ENCODE measurements at regions not wholly inside any gene's neighbourhood (a gene's known extent, or its start where the extent isn't known, plus 50 kb on each side); places are given as distances from the start of the nearest gene placed in this dataset.
A peak's percentile ranks its signal among the peaks of the same experiment; 100 is the strongest.

- DNase-seq: no peak
Observed at GRCh38 chr2:120554625-120555032, 181.0 kb upstream of the GLI2 start.

GRCh38 chr2:120555092-120555491, 180.6 kb upstream of the GLI2 start:
- DNase-seq: no peak

GRCh38 chr2:120556911-120557310, 178.8 kb upstream of the GLI2 start:
- no peak for DNase-seq

- no peak for DNase-seq
Observed at GRCh38 chr2:120558847-120559246, 176.8 kb upstream of the GLI2 start.

GRCh38 chr2:120559401-120559800, 176.3 kb upstream of the GLI2 start:
- no peak for DNase-seq

DNA sequence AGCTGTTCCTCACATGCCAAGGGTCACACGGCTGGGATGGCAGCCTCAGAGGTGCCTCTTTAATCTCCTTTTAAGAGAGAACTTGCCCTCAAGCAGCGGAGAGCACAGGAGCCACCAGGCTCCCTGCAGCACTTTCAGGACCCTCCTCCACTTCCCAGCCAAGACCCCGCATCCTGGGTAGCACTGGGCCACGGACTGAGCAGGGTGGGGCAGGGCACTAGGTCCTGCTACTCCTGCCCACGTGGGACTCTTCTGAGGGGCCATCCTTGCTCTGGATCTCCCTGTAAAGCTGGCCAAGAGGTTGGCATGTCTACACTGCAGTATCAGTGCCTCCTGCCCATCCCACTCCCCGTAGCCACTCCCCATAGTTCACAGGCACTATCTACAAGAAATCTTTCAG, 175.3 kb upstream of the GLI2 start:
- DNase-seq: no peak

DNA sequence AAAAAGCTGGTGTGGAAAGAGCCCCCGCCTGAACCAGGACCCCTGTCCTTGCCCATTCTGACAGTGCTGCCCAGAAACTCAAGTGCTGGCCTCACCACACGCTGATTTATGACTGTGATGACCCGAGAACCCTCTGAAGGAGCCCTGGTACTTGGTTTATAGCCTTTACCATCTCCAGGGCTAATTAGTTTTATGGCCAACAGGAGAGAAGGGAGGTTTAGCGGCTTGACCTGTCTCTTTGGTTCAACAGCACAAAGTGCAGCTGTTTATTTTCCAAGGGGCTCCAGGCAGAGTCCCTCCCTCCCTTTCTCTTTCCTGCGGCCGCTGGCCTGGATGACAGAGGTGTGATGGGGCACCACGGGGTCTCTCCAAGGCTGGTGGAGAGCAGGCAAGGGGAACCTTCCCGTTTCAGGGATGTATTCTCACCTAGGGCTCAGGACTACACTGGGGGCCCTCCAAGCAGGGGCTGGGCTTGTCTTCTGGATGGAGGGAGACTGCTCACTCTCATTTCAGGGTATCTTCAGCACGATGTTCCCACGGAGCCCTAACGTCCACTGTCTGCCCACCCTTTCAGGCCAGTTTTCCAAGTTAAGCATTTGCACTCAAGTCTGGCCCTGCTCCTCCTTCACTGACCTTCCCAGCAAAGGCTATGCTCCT, 174.2 kb upstream of the GLI2 start:
- DNase-seq: no peak

DNA sequence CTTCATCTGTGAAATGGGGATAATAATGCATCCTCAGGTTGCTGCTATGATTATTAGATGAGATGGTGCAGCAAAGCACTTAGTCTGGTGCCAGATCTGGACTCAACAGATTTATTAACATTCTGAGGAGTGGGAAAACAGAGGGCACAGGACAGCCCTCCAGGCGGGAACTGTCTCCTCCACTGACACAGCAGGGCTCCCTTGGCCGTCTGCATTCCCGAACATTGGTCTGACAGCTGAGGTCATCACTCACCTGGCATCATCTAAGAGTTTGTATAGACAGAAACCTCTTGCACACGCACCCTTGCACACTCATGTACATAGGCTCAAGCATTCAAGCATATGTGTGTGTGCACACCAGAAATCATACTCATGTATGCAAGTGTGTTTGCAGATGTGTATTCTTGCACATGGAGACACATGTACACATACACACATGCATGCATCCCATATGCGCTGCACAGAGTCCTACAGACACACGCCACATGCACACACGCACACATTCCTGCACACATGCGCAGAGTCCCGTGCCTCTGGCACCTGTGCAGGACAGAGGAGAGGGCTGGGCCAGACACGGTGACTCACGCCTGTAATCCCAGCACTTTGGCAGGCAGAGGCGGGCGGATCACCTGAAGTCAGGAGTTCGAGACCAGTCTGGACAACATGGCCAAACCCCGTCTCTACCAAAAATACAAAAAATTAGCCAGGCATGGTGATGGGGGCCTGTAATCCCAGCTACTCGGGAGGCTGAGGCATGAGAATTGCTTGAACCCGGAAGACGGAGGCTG, 173.3 kb upstream of the GLI2 start:
- no peak for DNase-seq

DNA sequence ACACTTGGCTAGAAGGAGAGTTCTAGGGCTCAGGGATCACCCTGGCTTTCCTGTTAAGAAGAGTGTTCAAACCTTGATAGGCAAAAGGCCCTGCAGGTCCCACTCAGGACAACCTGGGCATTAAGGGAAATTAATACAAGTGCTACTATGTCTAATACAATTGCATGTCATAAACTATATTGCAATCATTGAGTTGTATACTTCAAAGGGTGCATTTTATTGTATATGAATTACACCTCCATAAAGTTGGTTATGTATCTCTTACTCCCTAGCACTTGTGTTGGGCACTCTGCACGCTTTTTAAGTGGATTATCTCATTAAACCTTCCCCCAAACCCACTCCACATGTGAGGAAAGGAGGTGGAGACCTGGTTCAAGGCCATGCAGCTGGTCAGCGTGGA, 172.1 kb upstream of the GLI2 start:
- no peak for DNase-seq

DNA sequence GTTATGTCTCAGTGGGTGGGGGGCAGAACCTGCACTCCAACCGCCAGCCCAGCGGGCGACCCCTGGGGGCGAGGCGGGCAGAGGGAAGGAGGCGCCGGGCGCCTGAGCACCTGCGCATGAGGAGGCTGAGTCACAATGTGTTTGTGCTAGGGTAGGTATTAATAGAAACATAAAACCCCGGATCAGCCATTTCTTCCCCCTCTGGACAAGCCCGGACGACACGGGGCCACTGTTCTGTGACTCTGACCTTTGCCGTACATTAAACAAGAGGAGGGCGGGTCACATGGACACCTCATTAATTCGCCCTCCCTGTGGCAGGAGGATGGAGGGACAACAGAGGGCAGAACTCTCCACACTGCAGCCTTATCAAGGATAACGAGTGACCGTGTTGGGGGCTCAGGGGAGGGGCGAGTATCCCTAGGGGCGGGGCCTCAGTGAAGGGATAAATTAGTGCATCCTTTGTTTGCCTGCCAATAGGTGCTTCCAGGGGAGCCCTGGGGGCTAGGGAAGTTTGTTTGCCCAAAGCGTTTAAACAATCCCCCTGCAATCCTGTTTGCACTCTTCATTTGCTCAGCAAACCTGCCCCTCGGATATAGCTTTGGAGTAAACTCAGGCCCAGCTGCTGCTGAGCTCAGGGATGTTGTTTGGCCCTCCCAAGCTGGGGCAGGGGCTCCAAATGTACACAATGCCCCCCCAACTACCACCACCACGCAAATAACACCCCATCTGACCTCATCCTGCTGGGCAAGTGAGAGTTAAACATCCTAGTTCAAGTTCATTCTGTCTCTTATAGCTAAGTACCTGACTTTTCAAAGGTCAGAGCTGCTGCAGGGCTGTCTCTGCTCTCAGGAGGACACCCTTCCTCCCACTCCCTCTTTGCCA, 171.2 kb upstream of the GLI2 start:
- DNase-seq: peak; percentile 86 to 95

DNA sequence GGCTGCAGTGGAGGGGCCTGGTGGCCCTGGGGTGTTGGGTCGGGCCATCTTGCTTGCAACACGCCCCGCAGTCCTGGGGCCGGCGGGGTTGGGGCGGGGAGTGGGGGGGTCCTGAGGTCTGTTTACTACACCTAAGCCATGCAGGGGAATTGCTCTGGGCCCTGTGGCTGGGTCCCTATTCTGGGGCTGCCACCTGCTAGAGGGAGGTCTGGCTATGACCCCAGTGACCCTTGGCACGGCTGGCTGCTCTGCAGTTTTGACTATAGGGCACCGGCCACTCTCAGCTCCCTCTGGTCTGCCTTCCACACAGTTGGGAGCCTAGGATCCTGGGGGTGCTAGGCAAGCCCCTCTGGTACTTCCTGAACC, 170.6 kb upstream of the GLI2 start:
- no peak for DNase-seq

DNA sequence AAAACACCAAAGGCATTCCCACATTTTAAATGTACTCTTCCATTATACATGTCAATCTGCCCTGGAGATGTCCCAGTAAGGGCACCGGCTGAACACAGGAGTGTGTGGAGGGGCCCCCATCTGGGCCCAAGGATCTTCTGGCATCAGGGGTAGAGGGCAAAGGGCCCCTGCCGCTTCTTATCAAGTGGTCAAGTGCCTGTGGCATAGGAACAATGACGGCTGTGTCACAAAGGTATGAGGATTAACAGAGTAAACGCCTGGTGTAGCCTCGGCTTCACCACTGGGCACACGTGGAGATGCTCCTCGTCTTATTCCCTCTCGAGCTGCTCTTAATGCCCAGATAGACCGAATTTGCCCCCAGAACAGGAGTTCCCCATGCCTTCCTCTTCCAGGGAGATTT, 169.7 kb upstream of the GLI2 start:
- DNase-seq: no peak

GRCh38 chr2:120566331-120567035, 169.2 kb upstream of the GLI2 start:
- peak; percentile 60 to 80 for DNase-seq

DNA sequence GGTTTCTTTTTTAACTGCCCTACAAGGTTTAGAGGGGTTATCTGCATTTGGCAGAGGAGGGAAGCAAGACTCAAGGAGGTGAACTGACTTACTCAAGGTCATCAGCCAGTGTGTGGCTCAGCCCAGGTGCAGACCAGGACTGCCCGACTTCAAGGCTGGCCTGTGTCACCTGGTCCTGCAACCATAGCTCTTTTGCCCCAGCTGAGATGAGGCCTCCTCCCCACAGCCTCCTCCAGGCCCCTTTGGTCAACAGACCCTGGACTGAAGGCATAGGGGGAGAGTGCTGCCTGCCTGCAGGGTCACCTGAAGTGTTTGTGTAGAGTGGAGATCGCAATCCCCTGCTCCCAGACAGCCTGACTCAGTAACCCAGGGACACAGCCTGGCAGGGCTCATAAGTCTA, 168.5 kb upstream of the GLI2 start:
- DNase-seq: no peak

DNA sequence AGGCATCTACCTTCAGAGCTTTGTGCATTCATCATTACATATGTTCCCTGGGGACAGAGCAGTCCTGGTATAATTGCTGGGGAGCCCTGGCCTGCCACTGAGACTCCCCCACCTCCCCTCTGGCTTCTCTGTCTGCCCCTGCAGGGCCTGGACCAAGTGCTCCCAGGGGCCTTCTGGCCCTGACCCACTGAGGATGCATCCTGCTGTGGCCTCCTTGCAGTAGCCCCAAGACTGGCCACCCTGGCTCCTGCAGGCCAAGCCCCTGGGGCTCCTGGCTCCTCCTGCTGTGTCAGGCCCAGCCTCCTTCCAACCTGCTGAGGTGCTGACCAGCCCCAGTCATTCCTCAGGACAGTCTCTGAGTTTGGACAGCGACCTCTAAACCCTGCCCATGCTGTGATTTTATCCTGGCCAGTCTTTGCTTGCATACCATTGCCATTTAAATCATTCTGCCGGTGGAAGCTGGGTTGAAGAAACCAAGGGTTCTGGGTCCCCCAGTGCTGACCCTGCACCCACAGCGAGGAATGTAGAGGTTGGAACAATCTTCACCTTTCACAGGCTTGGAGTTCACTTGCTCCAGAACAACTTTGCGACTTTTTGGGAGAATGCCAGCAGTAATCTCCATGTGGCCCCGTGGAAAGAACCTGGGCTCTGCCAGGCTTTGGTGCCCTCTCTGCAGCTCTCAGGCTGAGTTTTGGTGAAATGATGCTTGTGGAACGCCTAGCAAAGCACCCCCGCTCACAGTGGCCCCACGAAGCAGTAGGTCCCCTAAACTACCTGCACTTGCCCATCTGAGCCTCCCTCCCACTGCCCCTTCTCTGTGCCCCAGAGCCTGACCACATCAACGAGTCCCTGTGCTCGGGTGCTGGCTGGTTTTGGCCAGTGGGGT, 167.3 kb upstream of the GLI2 start:
- no peak for DNase-seq

DNA sequence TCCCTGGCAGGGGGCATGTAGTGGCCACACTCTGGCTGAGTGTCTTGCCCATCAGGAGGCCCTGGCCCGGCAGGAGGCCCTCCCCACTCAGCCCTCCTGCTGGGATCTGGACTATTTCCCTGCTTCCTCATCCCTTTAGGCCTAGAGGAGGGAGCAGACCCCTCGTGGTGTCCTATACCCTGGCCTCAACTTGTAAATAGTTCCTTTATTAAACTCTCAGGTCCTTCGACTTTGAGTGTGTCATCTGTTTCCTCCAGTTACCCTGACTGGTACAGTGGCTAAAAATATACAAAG, 166.7 kb upstream of the GLI2 start:
- DNase-seq: no peak

- no peak for DNase-seq
Observed at GRCh38 chr2:120570001-120570400, 165.7 kb upstream of the GLI2 start.

DNA sequence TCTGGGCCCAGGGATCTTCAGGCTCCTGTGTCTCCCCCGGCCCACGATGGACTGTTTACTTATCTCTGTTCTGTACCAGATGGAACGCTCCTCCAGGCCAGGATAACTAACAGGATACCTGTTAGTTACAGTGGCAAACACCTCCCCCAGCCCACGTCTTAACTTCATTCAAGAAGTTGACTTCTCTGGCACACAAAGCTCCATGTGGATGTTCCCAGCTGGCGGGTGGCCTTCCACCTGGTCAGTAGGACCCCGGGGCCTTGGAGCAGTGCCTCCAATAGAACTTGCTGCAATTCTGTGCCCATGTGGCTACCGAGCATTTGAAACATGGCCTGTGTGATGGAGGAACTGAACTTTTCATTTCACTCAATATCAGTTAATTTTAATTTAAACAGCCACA, 165.1 kb upstream of the GLI2 start:
- no peak for DNase-seq

- DNase-seq: no peak
Observed at GRCh38 chr2:120571015-120571728, 164.5 kb upstream of the GLI2 start.

- no peak for DNase-seq
Observed at GRCh38 chr2:120572226-120572625, 163.4 kb upstream of the GLI2 start.

GRCh38 chr2:120574620-120575019, 161.0 kb upstream of the GLI2 start:
- no peak for DNase-seq

DNA sequence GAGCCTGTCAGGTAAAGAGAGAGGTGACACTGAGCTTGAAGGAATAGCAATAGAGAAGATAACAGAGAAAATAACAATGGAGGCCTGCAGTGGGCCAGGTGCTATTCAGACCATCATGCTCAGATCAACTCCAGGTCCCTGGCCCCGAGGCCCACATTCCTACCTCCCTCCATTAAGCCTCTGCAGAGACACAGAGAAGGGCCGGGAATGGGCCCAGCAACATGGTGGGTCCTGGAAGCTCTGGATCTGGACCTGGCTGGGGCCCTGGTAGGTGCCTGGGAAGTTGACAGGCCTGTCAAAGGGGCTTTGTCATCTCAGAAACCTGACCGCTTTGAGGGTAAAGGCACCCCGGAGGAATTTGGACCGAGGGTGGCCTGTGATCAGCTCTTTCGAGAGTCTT, 159.7 kb upstream of the GLI2 start:
- no peak for DNase-seq

All from SHP77 (cell line).